Liver (tissue), 8 donors: ENCODE measurements at regions not wholly inside any gene's neighbourhood (a gene's known extent, or its start where the extent isn't known, plus 50 kb on each side); places are given as distances from the start of the nearest gene placed in this dataset.

Experiments
- DNase-seq: peaks from one replicate; pipeline ENCODE4 v3.0.0-alpha.2; 2017; ENCODE audit warnings: low spot score
- H3K27ac ChIP-seq, 2 donors: one replicate each; pipeline ENCODE4 v1.7.0; 2013; ENCODE audit warnings: inconsistent platforms in 2 of 2, low read length in 2 of 2, control low read depth in 1 of 2, low read depth in 1 of 2, mild to moderate bottlenecking in 1 of 2
- H3K27me3 ChIP-seq, 4 donors: one replicate each; pipeline versions ENCODE4 v1.6.1 to v1.7.0; 2013; ENCODE audit warnings: low read length in 3 of 4, inconsistent platforms in 1 of 4, mild to moderate bottlenecking in 1 of 4, moderate library complexity in 1 of 4; ENCODE audit not compliant: control insufficient read depth in 4 of 4, insufficient read depth in 4 of 4
- H3K36me3 ChIP-seq, 4 donors: one replicate each; pipeline versions ENCODE4 v1.6.1 to v1.7.0; 2013; ENCODE audit warnings: low read length in 3 of 4, mild to moderate bottlenecking in 3 of 4, low read depth in 1 of 4, moderate library complexity in 1 of 4; ENCODE audit not compliant: control insufficient read depth in 4 of 4, insufficient read depth in 3 of 4
- H3K4me1 ChIP-seq, 4 donors: one replicate each; pipeline versions ENCODE4 v1.6.1 to v1.7.0; 2013; ENCODE audit warnings: low read length in 3 of 4, mild to moderate bottlenecking in 3 of 4, moderate library complexity in 1 of 4; ENCODE audit not compliant: control insufficient read depth in 4 of 4, insufficient read depth in 4 of 4
- H3K4me3 ChIP-seq, 3 donors: one replicate each; pipeline versions ENCODE4 v1.6.1 to v1.7.0; 2013; ENCODE audit warnings: low read length in 3 of 3, control low read depth in 1 of 3, low read depth in 1 of 3, mild to moderate bottlenecking in 1 of 3
- H3K9ac ChIP-seq, 2 donors: one replicate each; pipeline ENCODE4 v1.7.0; 2013; ENCODE audit warnings: low read length in 2 of 2, mild to moderate bottlenecking in 2 of 2, moderate library complexity in 2 of 2, control low read depth in 1 of 2, low read depth in 1 of 2
- H3K9me3 ChIP-seq, 4 donors: one replicate each; pipeline versions ENCODE4 v1.6.1 to v1.7.0; 2013; ENCODE audit warnings: low read length in 3 of 4; ENCODE audit not compliant: control insufficient read depth in 4 of 4
- ATF3 ChIP-seq: IDR thresholded peaks from 2 replicates; pipeline ENCODE4 v1.6.1; 2016; ENCODE audit warnings: antibody characterized with exemption
- CTCF ChIP-seq: fragments of 150-350 bp; IDR thresholded peaks from 2 replicates; pipeline ENCODE4 v1.5.1; 2017; ENCODE audit warnings: improper control_type of control experiment, low read depth, low read length; ENCODE audit not compliant: missing input control
- EGR1 ChIP-seq, 2 donors: IDR thresholded peaks; 2 replicates each; pipeline ENCODE4 v1.6.1; 2016 to 2018; ENCODE audit warnings: antibody characterized with exemption in 2 of 2, low read depth in 2 of 2
- FOXA1 ChIP-seq: IDR thresholded peaks from 2 replicates; pipeline ENCODE4 v1.6.1; 2016; ENCODE audit warnings: antibody characterized with exemption
- FOXA2 ChIP-seq: IDR thresholded peaks from 2 replicates; pipeline ENCODE4 v1.6.1; 2016; ENCODE audit warnings: antibody characterized with exemption
- GABPA ChIP-seq, 2 donors: IDR thresholded peaks in 1 of 2; conservative IDR thresholded peaks in 1 of 2; 2 replicates each; pipeline ENCODE4 v1.6.1; 2016; ENCODE audit warnings: antibody characterized with exemption in 2 of 2, mild to moderate bottlenecking in 1 of 2, moderate library complexity in 1 of 2
- HNF4A ChIP-seq, 2 donors: conservative IDR thresholded peaks; 2 replicates each; pipeline ENCODE4 v1.6.1; 2016; ENCODE audit warnings: antibody characterized with exemption in 2 of 2, mild to moderate bottlenecking in 2 of 2
- HNF4G ChIP-seq: IDR thresholded peaks from 2 replicates; pipeline ENCODE4 v1.6.1; 2016; ENCODE audit warnings: antibody characterized with exemption
- JUND ChIP-seq, 2 donors: IDR thresholded peaks; 2 replicates each; pipeline ENCODE4 v1.6.1; 2016; ENCODE audit warnings: antibody characterized with exemption in 2 of 2
- MAX ChIP-seq: IDR thresholded peaks from 2 replicates; pipeline ENCODE4 v1.6.1; 2016; ENCODE audit warnings: antibody characterized with exemption
- NR2F2 ChIP-seq: IDR thresholded peaks from 2 replicates; pipeline ENCODE4 v1.6.1; 2016; ENCODE audit warnings: antibody characterized with exemption
- RAD21 ChIP-seq, 2 donors: IDR thresholded peaks; 2 replicates each; pipeline ENCODE4 v1.6.1; 2016; ENCODE audit warnings: antibody characterized with exemption in 2 of 2, mild to moderate bottlenecking in 2 of 2
- REST ChIP-seq: IDR thresholded peaks from 2 replicates; pipeline ENCODE4 v1.6.1; 2016; ENCODE audit warnings: antibody characterized with exemption, mild to moderate bottlenecking
- TAF1 ChIP-seq: conservative IDR thresholded peaks from 2 replicates; pipeline ENCODE4 v1.6.1; 2016; ENCODE audit warnings: antibody characterized with exemption, mild to moderate bottlenecking
- WGBS: extraction: QIAGEN DNeasy Blood & Tissue Kit; methylation state at CpG from one replicate; pipeline ENCODE4 v1.1.7; 2013; 5-methylcytosine and 5-hydroxymethylcytosine counted together
- donor health status: healthy.
- donor health status: healthy.
- donor health status: healthy.
- donor health status: healthy.
- donor health status: healthy.

- TF ChIP-seq CTCF, result no peak
- TF ChIP-seq TAF1, result no peak
- no peak for TF ChIP-seq HNF4A (conservative IDR thresholded peaks at IDR 0.05)
- no peak for TF ChIP-seq EGR1 (IDR thresholded peaks at IDR 0.05; ENCODE audit: low read depth in 2 of 2)
Measured at GRCh38 chr9:109989296-109989695, 209.3 kb downstream of the PALM2AKAP2 start (continued).

GRCh38 chr9:109990541-109990940 lies 210.5 kb downstream of the PALM2AKAP2 start:
- H3K27me3 ChIP-seq, result no peaks in the 10 kb centered on the region
- TF ChIP-seq REST (no peak), ATF3 (no peak), NR2F2 (no peak), EGR1 (IDR thresholded peaks at IDR 0.05; ENCODE audit: low read depth in 2 of 2) (no peak), GABPA (IDR thresholded peaks at IDR 0.05 in 1 of 2, conservative IDR thresholded peaks at IDR 0.05 in 1 of 2) (no peak), HNF4G (no peak), MAX (no peak), FOXA1 (no peak), RAD21 (IDR thresholded peaks at IDR 0.05) (no peak), JUND (IDR thresholded peaks at IDR 0.05) (no peak), HNF4A (conservative IDR thresholded peaks at IDR 0.05) (no peak), TAF1 (no peak), FOXA2 (no peak), CTCF (no peak)
- H3K9me3 ChIP-seq, result no peaks in the 10 kb centered on the region
- no peak overlapping the region for H3K4me3 ChIP-seq
- no peak overlapping the region for H3K27ac ChIP-seq
- H3K4me1 ChIP-seq, result peaks cover 0 to 9% (median 3%) of the 10 kb centered on the region in 4 donors
- 87% methylated on average over 4 of the region's 4 CpGs for WGBS
- DNase-seq, result no peak
- H3K36me3 ChIP-seq, result peaks cover 0 to 7% (median under 1%) of the 10 kb centered on the region in 4 donors
- H3K9ac ChIP-seq, result no peak overlapping the region
